Natural killer cell treated with Interleukin-12 subunit alpha and Interleukin-12 subunit beta and Interleukin-15 and Interleukin-18, amount 100 ng/mL, for 72 hours (primary cell): ENCODE measurements at regions not wholly inside any gene's neighbourhood (a gene's known extent, or its start where the extent isn't known, plus 50 kb on each side); places are given as distances from the start of the nearest gene placed in this dataset.
"Not testable (repeated sequence)": the region's sequence is repeated elsewhere in the genome, so short reads cannot be mapped to it uniquely, and the experiment has no call there.

ENCODE experiments used
- ATAC-seq, 2 donors: fragments of 150-1000 bp; cut with Tn5 transposase in 1 of 2; sonication (Bioruptor Pico), chemical (Tn5 transposase) in 1 of 2; 2 replicates each; pipeline ENCODE4 v1.10.0; 2021
- DNase-seq: peaks from one replicate; pipeline ENCODE4 v3.0.0; 2022; ENCODE audit warnings: low spot score
- H3K27ac Mint-ChIP-seq, 2 donors: 1 replicate in 1 of 2; 2 replicates in 1 of 2; pipeline ENCODE4 v1.8.0; 2022; ENCODE audit warnings: mixed read lengths in 2 of 2, mild to moderate bottlenecking in 1 of 2, moderate library complexity in 1 of 2
- H3K27me3 Mint-ChIP-seq, 2 donors: 1 replicate in 1 of 2; 2 replicates in 1 of 2; pipeline ENCODE4 v1.8.0; 2022; ENCODE audit warnings: mixed read lengths in 2 of 2
- H3K36me3 Mint-ChIP-seq: one replicate; pipeline ENCODE4 v1.8.0; 2022; ENCODE audit warnings: mixed read lengths
- H3K4me1 Mint-ChIP-seq, 2 donors: 1 replicate in 1 of 2; 2 replicates in 1 of 2; pipeline ENCODE4 v1.8.0; 2022; ENCODE audit warnings: low read depth in 2 of 2, mixed read lengths in 2 of 2, mild to moderate bottlenecking in 1 of 2
- H3K4me3 Mint-ChIP-seq: one replicate; pipeline ENCODE4 v1.8.0; 2022; ENCODE audit warnings: mixed read lengths
- H3K9me3 Mint-ChIP-seq: 2 replicates; pipeline ENCODE4 v1.8.0; 2022; ENCODE audit warnings: mixed read lengths

- Mint-ChIP-seq H3K9me3 (peaks cover 2% of the 10 kb centered on the region), H3K27ac (no peak overlapping the region), H3K4me1 (no peaks in the 10 kb centered on the region), H3K27me3 (peaks cover 24 to 27% of the 10 kb centered on the region in 2 donors), H3K36me3 (no peaks in the 10 kb centered on the region), H3K4me3 (no peak overlapping the region)
- no peak for ATAC-seq
- no peak for DNase-seq
These were observed 107.2 kb upstream of the UBE2E3 start for GRCh38 chr2:180873219-180873618.

GRCh38 chr2:180872781-180873180 is 107.6 kb upstream of the UBE2E3 start:
- H3K9me3 Mint-ChIP-seq, H3K4me3 Mint-ChIP-seq, H3K36me3 Mint-ChIP-seq, H3K4me1 Mint-ChIP-seq, H3K27ac Mint-ChIP-seq, ATAC-seq, DNase-seq: not testable (repeated sequence)
- peaks cover 24 to 27% of the 10 kb centered on the region in 2 donors for H3K27me3 Mint-ChIP-seq

DNA sequence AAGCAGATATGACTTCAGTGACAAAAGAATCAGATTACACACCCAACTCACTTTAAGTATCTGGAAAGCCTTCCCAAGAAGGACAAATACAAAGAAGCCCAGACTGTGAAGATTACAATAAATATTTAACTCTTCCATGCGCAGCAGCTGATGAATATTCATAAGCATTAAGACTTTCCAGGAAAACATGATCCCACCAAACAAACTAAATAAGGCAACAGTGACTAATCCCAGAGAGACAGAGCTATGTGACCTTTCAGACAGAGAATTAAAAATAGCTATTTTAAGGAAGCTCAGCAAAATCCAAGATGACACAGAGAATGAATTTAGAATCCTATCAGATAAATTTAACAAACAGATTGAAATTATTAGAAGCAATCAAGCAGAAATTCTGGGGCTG is 108.2 kb upstream of the UBE2E3 start:
- Mint-ChIP-seq H3K36me3 (no peaks in the 10 kb centered on the region), H3K4me3 (no peak overlapping the region), H3K4me1 (no peaks in the 10 kb centered on the region), H3K27ac (no peak overlapping the region), H3K27me3 (peaks cover 26 to 27% of the 10 kb centered on the region in 2 donors), H3K9me3 (peaks cover 2% of the 10 kb centered on the region)
- no peak for DNase-seq
- no peak for ATAC-seq

GRCh38 chr2:180871649-180872048 is 108.8 kb upstream of the UBE2E3 start:
- DNase-seq, result no peak
- H3K27ac Mint-ChIP-seq, result no peak overlapping the region
- H3K27me3 Mint-ChIP-seq, result peaks cover 23 to 26% of the 10 kb centered on the region in 2 donors
- no peak for ATAC-seq
- H3K36me3 Mint-ChIP-seq, result no peaks in the 10 kb centered on the region
- H3K9me3 Mint-ChIP-seq, result no peaks in the 10 kb centered on the region
- no peaks in the 10 kb centered on the region for H3K4me1 Mint-ChIP-seq
- H3K4me3 Mint-ChIP-seq, result no peak overlapping the region

- Mint-ChIP-seq H3K27me3 (peaks cover 0 to 7% of the 10 kb centered on the region in 2 donors), H3K9me3 (no peaks in the 10 kb centered on the region), H3K4me1 (no peaks in the 10 kb centered on the region), H3K4me3 (no peak overlapping the region), H3K27ac (no peak overlapping the region), H3K36me3 (no peaks in the 10 kb centered on the region)
- DNase-seq (no peak), ATAC-seq (no peak)
These were observed 130.6 kb upstream of the UBE2E3 start for GRCh38 chr2:180849851-180850250.

DNA sequence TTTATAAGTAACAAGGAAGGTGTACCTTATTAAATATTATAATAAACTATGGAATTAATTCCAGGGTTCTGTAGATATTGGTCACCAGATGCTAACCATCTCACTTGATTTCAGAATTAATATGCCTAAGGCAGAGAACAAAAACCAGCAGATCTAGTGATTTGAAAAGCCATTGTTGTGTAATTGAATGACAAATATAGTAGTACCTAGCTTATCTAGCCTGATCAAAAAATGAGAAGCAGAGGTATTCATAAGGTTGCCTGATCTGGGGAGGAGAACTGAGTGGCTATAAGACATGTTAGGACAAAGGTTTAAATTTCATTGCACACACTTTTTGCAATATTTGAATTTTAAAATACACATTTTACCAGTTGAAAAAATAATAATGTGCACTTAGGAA is 132.0 kb upstream of the UBE2E3 start:
- H3K36me3 Mint-ChIP-seq, result no peaks in the 10 kb centered on the region
- H3K27me3 Mint-ChIP-seq, result peaks cover 0 to 7% of the 10 kb centered on the region in 2 donors
- H3K27ac Mint-ChIP-seq, result no peak overlapping the region
- H3K9me3 Mint-ChIP-seq, result no peaks in the 10 kb centered on the region
- ATAC-seq (no peak), DNase-seq (no peak)
- H3K4me1 Mint-ChIP-seq, result no peaks in the 10 kb centered on the region
- no peak overlapping the region for H3K4me3 Mint-ChIP-seq

GRCh38 chr2:180846756-180847472 is 133.5 kb upstream of the UBE2E3 start:
- Mint-ChIP-seq H3K27me3 (peaks cover 0 to 7% of the 10 kb centered on the region in 2 donors), H3K36me3 (no peaks in the 10 kb centered on the region), H3K27ac (no peak overlapping the region), H3K4me1 (no peaks in the 10 kb centered on the region), H3K9me3 (no peaks in the 10 kb centered on the region), H3K4me3 (no peak overlapping the region)
- ATAC-seq (no peak), DNase-seq (no peak)

DNA sequence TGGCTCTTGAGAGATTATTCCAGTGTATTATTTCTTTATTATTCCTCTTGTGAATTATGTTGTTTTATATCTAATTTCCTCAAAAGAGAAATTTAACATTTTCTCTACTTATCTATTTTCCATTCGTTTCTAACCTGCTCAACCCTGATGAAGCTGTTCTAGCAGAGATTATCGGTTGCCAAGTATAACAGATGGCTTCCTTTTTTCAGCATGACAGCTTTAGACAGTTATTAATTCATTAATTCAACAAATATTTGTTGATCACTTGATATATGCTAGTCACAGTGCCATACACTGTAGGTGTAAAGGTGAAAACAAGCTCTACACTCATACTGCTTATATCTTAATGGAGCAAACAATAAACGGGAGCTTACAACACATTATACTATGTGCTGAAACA is 137.9 kb upstream of the UBE2E3 start:
- H3K9me3 Mint-ChIP-seq, result peaks cover 4% of the 10 kb centered on the region

DNA sequence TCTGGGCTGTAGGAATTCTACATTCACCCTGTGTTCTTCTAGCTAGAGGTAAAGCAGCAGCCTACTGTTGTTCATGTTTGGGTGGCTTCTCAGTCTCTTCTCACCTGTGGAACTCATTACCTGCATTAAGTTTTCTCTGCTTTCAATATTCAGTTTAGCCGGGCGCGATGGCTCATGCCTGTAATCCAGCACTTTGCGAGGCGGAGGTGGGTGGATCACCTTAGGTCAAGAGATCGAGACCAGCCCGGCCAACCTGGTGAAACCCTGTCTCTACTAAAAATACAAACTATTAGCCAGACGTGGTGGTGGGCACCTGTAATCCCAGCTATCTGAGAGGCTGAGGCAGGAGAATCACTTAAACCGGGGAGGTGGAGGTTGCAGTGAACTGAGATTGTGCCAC is 139.8 kb upstream of the UBE2E3 start:
- Mint-ChIP-seq H3K36me3 (no peaks in the 10 kb centered on the region), H3K9me3 (peaks cover 4% of the 10 kb centered on the region), H3K4me3 (no peak overlapping the region), H3K4me1 (no peaks in the 10 kb centered on the region), H3K27ac (no peak overlapping the region), H3K27me3 (peaks cover 0 to 8% of the 10 kb centered on the region in 2 donors)
- ATAC-seq, result no peak
- DNase-seq, result no peak

More for the DNA sequence above, 137.9 kb upstream of the UBE2E3 start:
- DNase-seq, result no peak
- Mint-ChIP-seq H3K27ac (no peak overlapping the region), H3K27me3 (peaks cover 0 to 8% of the 10 kb centered on the region in 2 donors), H3K4me3 (no peak overlapping the region), H3K36me3 (no peaks in the 10 kb centered on the region), H3K4me1 (no peaks in the 10 kb centered on the region)
- no peak for ATAC-seq

GRCh38 chr2:180829836-180830235 is 150.6 kb upstream of the UBE2E3 start:
- Mint-ChIP-seq H3K27ac (no peak overlapping the region), H3K9me3 (no peaks in the 10 kb centered on the region), H3K4me3 (no peak overlapping the region)

GRCh38 chr2:180829261-180829660 is 151.1 kb upstream of the UBE2E3 start:
- Mint-ChIP-seq H3K27me3 (peaks cover 0 to 21% of the 10 kb centered on the region in 2 donors), H3K36me3 (no peaks in the 10 kb centered on the region), H3K4me1 (no peaks in the 10 kb centered on the region), H3K27ac (no peak overlapping the region), H3K4me3 (no peak overlapping the region), H3K9me3 (no peaks in the 10 kb centered on the region)
- DNase-seq (no peak), ATAC-seq (no peak)

More at GRCh38 chr2:180829836-180830235, 150.6 kb upstream of the UBE2E3 start:
- ATAC-seq (no peak), DNase-seq (no peak)
- Mint-ChIP-seq H3K27me3 (peaks cover 0 to 15% of the 10 kb centered on the region in 2 donors), H3K36me3 (no peaks in the 10 kb centered on the region), H3K4me1 (no peaks in the 10 kb centered on the region)

DNA sequence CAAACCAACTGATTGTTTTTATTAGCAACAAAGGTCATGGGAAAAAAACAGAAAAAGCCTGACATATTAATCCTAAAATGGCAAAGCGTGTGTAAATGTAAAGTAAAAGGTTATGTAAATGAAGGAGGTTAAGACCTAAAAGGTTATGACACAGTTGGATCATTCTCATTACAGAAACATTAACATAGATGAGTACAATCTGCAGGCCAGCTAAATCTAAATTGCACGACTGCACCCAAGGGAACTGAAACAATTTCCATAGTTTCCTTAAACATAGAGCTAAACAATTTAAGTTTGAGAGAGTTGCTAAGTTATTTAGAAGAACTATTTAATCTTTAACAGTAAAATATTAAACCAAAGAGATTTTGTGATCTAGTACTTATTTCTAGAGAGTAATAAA is 151.6 kb upstream of the UBE2E3 start:
- DNase-seq, result no peak
- Mint-ChIP-seq H3K4me3 (no peak overlapping the region), H3K4me1 (no peaks in the 10 kb centered on the region), H3K27ac (no peak overlapping the region), H3K9me3 (no peaks in the 10 kb centered on the region), H3K27me3 (peaks cover 0 to 25% of the 10 kb centered on the region in 2 donors), H3K36me3 (no peaks in the 10 kb centered on the region)
- ATAC-seq, result no peak

- no peak overlapping the region for H3K27ac Mint-ChIP-seq
- peaks cover 2 to 18% of the 10 kb centered on the region in 2 donors for H3K27me3 Mint-ChIP-seq
- H3K9me3 Mint-ChIP-seq, result no peaks in the 10 kb centered on the region
- H3K4me1 Mint-ChIP-seq, result no peaks in the 10 kb centered on the region
- no peaks in the 10 kb centered on the region for H3K36me3 Mint-ChIP-seq
- no peak overlapping the region for H3K4me3 Mint-ChIP-seq
- ATAC-seq (no peak), DNase-seq (no peak)
These were observed 156.8 kb upstream of the UBE2E3 start for GRCh38 chr2:180823546-180824141.

DNA sequence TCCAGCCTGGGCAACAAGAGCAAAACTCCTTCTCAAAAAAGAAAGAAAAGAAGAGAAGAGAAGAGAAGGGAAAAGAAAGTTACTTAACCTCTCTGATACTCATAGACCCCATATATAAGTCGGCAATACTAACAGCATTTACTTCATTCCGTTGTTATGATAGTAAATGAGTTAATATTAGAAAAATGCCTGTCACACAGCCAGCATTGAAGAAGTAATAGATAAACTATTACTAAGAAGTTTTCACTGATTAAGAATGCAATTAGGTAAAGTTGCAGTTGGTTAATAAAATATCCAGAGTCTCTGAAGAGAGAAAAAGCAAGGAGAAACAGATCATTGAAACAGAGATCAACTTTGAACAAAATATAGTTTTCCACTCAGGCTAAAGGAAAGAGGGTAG is 161.3 kb upstream of the UBE2E3 start:
- no peaks in the 10 kb centered on the region for H3K4me1 Mint-ChIP-seq
- no peak overlapping the region for H3K27ac Mint-ChIP-seq
- no peaks in the 10 kb centered on the region for H3K9me3 Mint-ChIP-seq
- H3K4me3 Mint-ChIP-seq, result no peak overlapping the region
- no peaks in the 10 kb centered on the region for H3K36me3 Mint-ChIP-seq
- no peak for ATAC-seq
- DNase-seq, result no peak
- H3K27me3 Mint-ChIP-seq, result peaks cover 2 to 13% of the 10 kb centered on the region in 2 donors
